K562 (cell line): ENCODE measurements at regions not wholly inside any gene's neighbourhood (a gene's known extent, or its start where the extent isn't known, plus 50 kb on each side); places are given as distances from the start of the nearest gene placed in this dataset.

Experiments used
- CHD1 ChIP-seq: fragments of 200-600 bp; sonication (generic); IDR thresholded peaks from one replicate; pipeline ENCODE4 v1.6.1; 2012; ENCODE audit warnings: mild to moderate bottlenecking, moderate library complexity, low read length, inconsistent platforms
- PCBP1 ChIP-seq: fragments of 200-400 bp; formaldehyde crosslinking; IDR thresholded peaks from 2 replicates; pipeline ENCODE4 v1.6.1; 2018; ENCODE audit warnings: mild to moderate bottlenecking, low read depth, low read length; ENCODE audit not compliant: poor library complexity, severe bottlenecking
- SMC3 ChIP-seq: conservative IDR thresholded peaks from 2 replicates; pipeline ENCODE4 v1.6.1; 2011; ENCODE audit warnings: low read depth, low read length, improper control_type of control experiment; ENCODE audit not compliant: insufficient read depth
- USF1 ChIP-seq: sonication (generic); formaldehyde crosslinking; IDR thresholded peaks from 2 replicates; pipeline ENCODE4 v1.9.0; 2022; ENCODE audit warnings: mild to moderate bottlenecking, missing genetic modification reagents
- ZEB2 ChIP-seq: fragments of 450-650 bp; IDR thresholded peaks from 2 replicates; pipeline ENCODE4 v1.6.1; 2016
- ZNF41 ChIP-seq: fragments of 250-450 bp; sonication (Bioruptor Pico); conservative IDR thresholded peaks from 2 replicates; pipeline ENCODE4 v1.4.0; 2020; ENCODE audit warnings: mild to moderate bottlenecking

- no peak for TF ChIP-seq ZEB2
- no peak for TF ChIP-seq USF1 (CRISPR knock-in tag)
- TF ChIP-seq PCBP1 = no peak
- no peak for TF ChIP-seq SMC3
- TF ChIP-seq ZNF41 (CRISPR knock-in tag) = no peak
- TF ChIP-seq CHD1 = no peak
These were observed 108.9 kb upstream of the ASCC3 start for GRCh38 chr6:100990070-100990469.
